CD4-positive, alpha-beta T cell (primary cell): ENCODE measurements at regions not wholly inside any gene's neighbourhood (a gene's known extent, or its start where the extent isn't known, plus 50 kb on each side); places are given as distances from the start of the nearest gene placed in this dataset.

ENCODE experiments used
- ATAC-seq: fragments of 200-7000 bp; cut with Tn5 transposase; one replicate; pipeline ENCODE4 v1.10.0; 2022; ENCODE audit warnings: mild to moderate bottlenecking; ENCODE audit not compliant: poor library complexity
- CTCF ChIA-PET: fragments of 350-600 bp; sonication (Branson Sonifier 250); formaldehyde crosslinking; loops from one replicate; lab custom pipeline; 2021; ENCODE audit warnings: antibody characterized with exemption, inconsistent platforms; lab: Charles Lee
- POLR2A ChIA-PET: fragments of 350-600 bp; sonication (Branson Sonifier 250); formaldehyde crosslinking; loops from one replicate; lab custom pipeline; 2021; ENCODE audit warnings: antibody characterized with exemption, inconsistent platforms; lab: Charles Lee
- DNase-seq, 14 experiments: peaks; one replicate each; pipeline ENCODE4 v3.0.0-alpha.2; 2013 to 2020; ENCODE audit warnings: mixed read lengths in 2 of 14
- H3K27ac ChIP-seq, 2 donors: one replicate each; pipeline versions ENCODE4 v1.5.1 to v1.7.0; 2013; ENCODE audit warnings: low read length in 2 of 2, low read depth in 1 of 2, mild to moderate bottlenecking in 1 of 2
- H3K27me3 ChIP-seq, 2 experiments: 1 replicate in 1 of 2; 2 replicates in 1 of 2; pipeline versions ENCODE4 v1.6.1 to v1.7.0; 2013; ENCODE audit warnings: low read length in 2 of 2, control low read depth in 1 of 2, mild to moderate bottlenecking in 1 of 2, moderate library complexity in 1 of 2; ENCODE audit not compliant: insufficient read depth in 2 of 2, control insufficient read depth in 1 of 2
- H3K36me3 ChIP-seq: one replicate; pipeline ENCODE4 v1.6.1; 2013; ENCODE audit warnings: low read length, control low read depth; ENCODE audit not compliant: insufficient read depth
- H3K4me1 ChIP-seq: one replicate; pipeline ENCODE4 v1.6.1; 2013; ENCODE audit warnings: low read length, control low read depth; ENCODE audit not compliant: insufficient read depth
- H3K4me3 ChIP-seq: one replicate; pipeline ENCODE4 v1.5.1; 2013; ENCODE audit warnings: mild to moderate bottlenecking, low read length, moderate library complexity
- H3K9me3 ChIP-seq, 2 experiments: 1 replicate in 1 of 2; 2 replicates in 1 of 2; pipeline versions ENCODE4 v1.6.1 to v1.7.0; 2013; ENCODE audit warnings: low read length in 2 of 2, mild to moderate bottlenecking in 2 of 2, control low read depth in 1 of 2, moderate library complexity in 1 of 2; ENCODE audit not compliant: control insufficient read depth in 1 of 2, insufficient read depth in 1 of 2
- H3K27ac Mint-ChIP-seq: one replicate; pipeline ENCODE4 v1.8.0; 2020; ENCODE audit warnings: mixed read lengths
- H3K27me3 Mint-ChIP-seq: one replicate; pipeline ENCODE4 v1.8.0; 2021; ENCODE audit warnings: mixed read lengths
- H3K36me3 Mint-ChIP-seq: one replicate; pipeline ENCODE4 v1.8.0; 2021; ENCODE audit warnings: low read depth, mixed read lengths
- H3K4me1 Mint-ChIP-seq: one replicate; pipeline ENCODE4 v1.8.0; 2021; ENCODE audit warnings: low read depth, mixed read lengths
- H3K4me3 Mint-ChIP-seq: one replicate; pipeline ENCODE4 v1.8.0; 2020; ENCODE audit warnings: mild to moderate bottlenecking, mixed read lengths
- H3K9me3 Mint-ChIP-seq: one replicate; pipeline ENCODE4 v1.8.0; 2020; ENCODE audit warnings: mixed read lengths
- CTCF ChIP-seq: fragments of 200-600 bp; IDR thresholded peaks from one replicate; pipeline ENCODE4 v1.8.0; 2022; ENCODE audit warnings: antibody characterized with exemption, mild to moderate bottlenecking
- intact Hi-C, 2 experiments: fragments of 100-400 bp; cut with DNase I in 1 of 2; cut with micrococcal nuclease in 1 of 2; formaldehyde crosslinking; loops; one replicate each; pipeline versions ENCODE4 v1.15.1 to v1.9.0; 2023 to 2025; cut with DNase I, micrococcal nuclease

GRCh38 chr7:55286666-55287065 is 78.5 kb upstream of the LANCL2 start:
- no peak for ATAC-seq
- TF ChIP-seq CTCF = no peak
- no peaks in the 10 kb centered on the region for H3K36me3 ChIP-seq
- H3K27me3 Mint-ChIP-seq = peaks cover 4% of the 10 kb centered on the region
- H3K9me3 ChIP-seq = no peaks in the 10 kb centered on the region
- no peaks in the 10 kb centered on the region for H3K4me1 Mint-ChIP-seq
- no peak overlapping the region for H3K4me3 ChIP-seq
- H3K4me1 ChIP-seq = no peaks in the 10 kb centered on the region
- H3K27ac Mint-ChIP-seq = no peak overlapping the region
- POLR2A ChIA-PET = no interaction called here
- DNase-seq = no peak
- no peak overlapping the region for H3K27ac ChIP-seq
- no peaks in the 10 kb centered on the region for H3K9me3 Mint-ChIP-seq
- peaks cover 0 to 2% of the 10 kb centered on the region in 2 experiments for H3K27me3 ChIP-seq
- no peaks in the 10 kb centered on the region for H3K36me3 Mint-ChIP-seq
- no peak overlapping the region for H3K4me3 Mint-ChIP-seq
- CTCF ChIA-PET = no interaction called here
- intact Hi-C loops = loop anchor here in 1 of 2 experiments (10.0 kb wide), 1 partner anchor 678 kb away; the partner anchor contains the start of gene NIPSNAP2

GRCh38 chr7:55288070-55288824 is 76.9 kb upstream of the LANCL2 start:
- Mint-ChIP-seq H3K4me3 (no peak overlapping the region), H3K4me1 (no peaks in the 10 kb centered on the region), H3K27ac (no peak overlapping the region), H3K9me3 (no peaks in the 10 kb centered on the region), H3K27me3 (peaks cover 20% of the 10 kb centered on the region), H3K36me3 (no peaks in the 10 kb centered on the region)
- DNase-seq (peak in 1 of 14 experiments; percentile 5), ATAC-seq (no peak)
- POLR2A ChIA-PET = no interaction called here
- no peak for TF ChIP-seq CTCF
- H3K4me1 ChIP-seq = no peaks in the 10 kb centered on the region
- no peaks in the 10 kb centered on the region for H3K36me3 ChIP-seq
- CTCF ChIA-PET = interaction anchor here (1.5 kb wide), 1 partner anchor 127 kb away, joined by 5 read pairs; no protein-coding TSS in a partner anchor
- H3K27me3 ChIP-seq = peaks cover 0 to 2% of the 10 kb centered on the region in 2 experiments
- H3K27ac ChIP-seq = no peak overlapping the region
- H3K4me3 ChIP-seq = no peak overlapping the region
- intact Hi-C loops = loop anchor here in 1 of 2 experiments (10.0 kb wide), 1 partner anchor 677 kb away; the partner anchor contains the start of gene NIPSNAP2
- H3K9me3 ChIP-seq = no peaks in the 10 kb centered on the region

- no peak for TF ChIP-seq CTCF
- no peaks in the 10 kb centered on the region for H3K36me3 Mint-ChIP-seq
- ATAC-seq (no peak), DNase-seq (no peak)
- no peaks in the 10 kb centered on the region for H3K27me3 ChIP-seq
- peaks cover 47% of the 10 kb centered on the region for H3K27me3 Mint-ChIP-seq
- no peak overlapping the region for H3K27ac Mint-ChIP-seq
- ChIA-PET POLR2A (no interaction called here), CTCF (no interaction called here)
- H3K4me3 ChIP-seq = no peak overlapping the region
- H3K4me3 Mint-ChIP-seq = no peak overlapping the region
- intact Hi-C loops = no loop called here
- H3K4me1 ChIP-seq = no peaks in the 10 kb centered on the region
- no peaks in the 10 kb centered on the region for H3K9me3 ChIP-seq
- H3K9me3 Mint-ChIP-seq = no peaks in the 10 kb centered on the region
- no peak overlapping the region for H3K27ac ChIP-seq
- H3K4me1 Mint-ChIP-seq = no peaks in the 10 kb centered on the region
- H3K36me3 ChIP-seq = no peaks in the 10 kb centered on the region
Measured at GRCh38 chr7:55296070-55296469, 69.1 kb upstream of the LANCL2 start.
